GM12891 (cell line): ENCODE measurements at regions not wholly inside any gene's neighbourhood (a gene's known extent, or its start where the extent isn't known, plus 50 kb on each side); places are given as distances from the start of the nearest gene placed in this dataset.

Experiments used
- POLR2A ChIP-seq: IDR thresholded peaks from 2 replicates; pipeline ENCODE4 v1.6.1; 2011; ENCODE audit warnings: low read depth, low read length, control low read depth
- POLR2AphosphoS5 ChIP-seq: IDR thresholded peaks from 2 replicates; pipeline ENCODE4 v1.6.1; 2011; ENCODE audit warnings: low read depth, low read length, control low read depth
- SPI1 ChIP-seq: IDR thresholded peaks from 2 replicates; pipeline ENCODE4 v1.6.1; 2011; ENCODE audit warnings: low read depth, low read length, control low read depth
- TAF1 ChIP-seq: IDR thresholded peaks from 2 replicates; pipeline ENCODE4 v1.6.1; 2011; ENCODE audit warnings: low read depth, low read length, control low read depth

- TF ChIP-seq POLR2AphosphoS5 (no peak), POLR2A (no peak), TAF1 (no peak), SPI1 (no peak)
These were observed 289.7 kb upstream of the MCTP2 start for GRCh38 chr15:93941697-93942096.
